ENCODE measurements at regions not wholly inside any gene's neighbourhood (a gene's known extent, or its start where the extent isn't known, plus 50 kb on each side); places are given as distances from the start of the nearest gene placed in this dataset.

DNA sequence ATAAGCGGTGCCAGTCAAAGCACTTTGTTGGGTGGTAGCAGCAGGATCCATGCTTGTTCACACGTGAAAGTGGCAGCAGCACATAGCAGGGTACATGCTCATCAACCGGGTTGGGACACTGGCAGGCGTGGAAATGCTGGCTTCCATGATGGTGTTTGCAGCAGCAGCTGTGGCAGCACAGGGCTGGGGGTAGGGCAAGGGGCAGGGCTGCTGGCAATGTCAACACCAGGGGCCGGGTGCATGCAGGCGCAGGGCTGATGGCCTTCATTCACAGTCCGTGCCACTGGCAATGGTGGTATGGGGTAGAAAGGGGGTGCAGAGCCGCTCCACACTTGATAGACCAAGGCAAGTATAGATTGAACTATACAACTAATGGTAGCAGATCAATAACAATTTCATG, 374.7 kb upstream of the FAM241A start:
- ATAC-seq (ENCODE audit: low read depth) (no peak), DNase-seq (no peak)
- Histone ChIP-seq H4K20me1 (ENCODE audit: insufficient read depth, low read length) (no peaks in the 10 kb centered on the region), H2BK120ac (ENCODE audit: low read depth, low read length) (no peak overlapping the region), H2AFZ (replicated peaks; ENCODE audit: low read length, poor library complexity) (no peak overlapping the region), H3K9me3 (ENCODE audit: control insufficient read depth, insufficient read depth, low read length) (no peaks in the 10 kb centered on the region), H3K4me1 (ENCODE audit: control insufficient read depth, insufficient read depth, low read length) (no peaks in the 10 kb centered on the region), H3K14ac (replicated peaks; ENCODE audit: low read depth, low read length) (no peak overlapping the region), H4K8ac (ENCODE audit: low read depth in 2 of 2, low read length in 2 of 2) (no peak overlapping the region), H3K27ac (ENCODE audit: insufficient read depth, low read length) (no peak overlapping the region), H2BK5ac (ENCODE audit: low read depth, low read length, poor library complexity, severe bottlenecking) (no peak overlapping the region), H4K5ac (ENCODE audit: low read depth, low read length) (no peak overlapping the region), H2AK9ac (replicated peaks; ENCODE audit: low read depth, low read length, poor library complexity) (no peak overlapping the region), H4K91ac (ENCODE audit: insufficient read depth, low read depth, low read length) (no peak overlapping the region), H3K36me3 (ENCODE audit: control insufficient read depth, insufficient read depth, low read length) (no peaks in the 10 kb centered on the region), H3K18ac (ENCODE audit: low read depth, low read length) (no peak overlapping the region), H3K9me1 (ENCODE audit: insufficient read depth, low read length) (no peaks in the 10 kb centered on the region), H3K56ac (ENCODE audit: extremely low read depth, insufficient read depth, low read length) (no peak overlapping the region), H3K9ac (ENCODE audit: low read depth, low read length) (no peak overlapping the region), H3K27me3 (ENCODE audit: control insufficient read depth, insufficient read depth, low read length) (no peaks in the 10 kb centered on the region), H2BK20ac (ENCODE audit: low read depth, low read length) (no peak overlapping the region), H3K4me3 (ENCODE audit: insufficient read depth, low read depth, low read length) (no peak overlapping the region), H3K4me2 (ENCODE audit: low read depth, low read length) (no peak overlapping the region), H2AK5ac (ENCODE audit: low read depth, low read length) (no peak overlapping the region), H3K23ac (ENCODE audit: low read depth, low read length) (no peak overlapping the region), H2BK15ac (ENCODE audit: low read depth, low read length) (no peak overlapping the region), H3K79me1 (ENCODE audit: low read depth in 1 of 2, low read length in 2 of 2) (no peaks in the 10 kb centered on the region), H3K4ac (ENCODE audit: low read depth, low read length) (no peak overlapping the region)
- ChIA-PET POLR2A (ENCODE audit: unreplicated experiment) (no interaction called here), CTCF (no interaction called here)
- BruUV-seq (replicated peaks): no TSS peak
- no peak for TF ChIP-seq MXI1 (IDR thresholded peaks at IDR 0.05; ENCODE audit: borderline replicate concordance, low read depth, low read length)
- TF ChIP-seq MAZ (IDR thresholded peaks at IDR 0.05; ENCODE audit: borderline replicate concordance, low read depth, low read length): no peak
- dilution Hi-C loops (cut with HindIII; ENCODE audit: low sequenced_read_pairs, unreplicated experiment): no loop called here
- intact Hi-C loops (cut with micrococcal nuclease): no loop called here
- WGBS, 2 experiments (ENCODE audit: extremely low coverage in 2 of 2, insufficient read length in 1 of 2): 58% methylated on average over 4 of the region's 8 CpGs; no CpG with 5 or more reads in 1 of the 2 experiments
- in situ Hi-C loops (cut with MboI; ENCODE audit: low sequenced_read_pairs): no loop called here

Data from IMR-90 (cell line).